Osteoblast (primary cell): ENCODE measurements at regions not wholly inside any gene's neighbourhood (a gene's known extent, or its start where the extent isn't known, plus 50 kb on each side); places are given as distances from the start of the nearest gene placed in this dataset.

Experiments used
- DNase-seq: peaks from one replicate; pipeline ENCODE4 v3.0.0; 2011; ENCODE audit warnings: low spot score, mixed read lengths; ENCODE audit not compliant: insufficient read length; ENCODE audit errors: missing footprints
- H2AFZ ChIP-seq: 2 replicates; pipeline ENCODE4 v1.6.0; 2011; ENCODE audit warnings: mild to moderate bottlenecking, low read length
- H3K27ac ChIP-seq: 2 replicates; pipeline ENCODE4 v1.5.1; 2011; ENCODE audit warnings: mild to moderate bottlenecking, low read depth, low read length, moderate library complexity
- H3K27me3 ChIP-seq: 2 replicates; pipeline ENCODE4 v1.6.0; 2012; ENCODE audit warnings: mild to moderate bottlenecking, control low read depth, inconsistent platforms, low read length, moderate library complexity; ENCODE audit not compliant: insufficient read depth
- H3K36me3 ChIP-seq: 2 replicates; pipeline ENCODE4 v1.5.1; 2011; ENCODE audit warnings: mild to moderate bottlenecking, low read length, control low read depth, moderate library complexity; ENCODE audit not compliant: insufficient read depth
- H3K4me1 ChIP-seq: 2 replicates; pipeline ENCODE4 v1.5.1; 2011; ENCODE audit warnings: mild to moderate bottlenecking, low read length, control low read depth, moderate library complexity; ENCODE audit not compliant: insufficient read depth
- H3K4me2 ChIP-seq: 2 replicates; pipeline ENCODE4 v1.6.0; 2011; ENCODE audit warnings: mild to moderate bottlenecking, low read length; ENCODE audit not compliant: insufficient read depth
- H3K4me3 ChIP-seq: fragments of 200-600 bp; sonication (generic); 3 replicates; pipeline ENCODE4 v1.5.1; 2012; ENCODE audit warnings: mild to moderate bottlenecking, low read length, inconsistent platforms; ENCODE audit not compliant: insufficient read depth
- H3K79me2 ChIP-seq: 2 replicates; pipeline ENCODE4 v1.6.0; 2012; ENCODE audit warnings: mild to moderate bottlenecking, low read length, control low read depth, inconsistent platforms; ENCODE audit not compliant: insufficient read depth
- H3K9me3 ChIP-seq: 2 replicates; pipeline ENCODE4 v1.5.1; 2011; ENCODE audit warnings: low read depth, low read length, control low read depth
- H4K20me1 ChIP-seq: 2 replicates; pipeline ENCODE4 v1.6.0; 2012; ENCODE audit warnings: mild to moderate bottlenecking, low read length, control low read depth; ENCODE audit not compliant: insufficient read depth
- TF ChIP-seq, protein P1 (sequence below): IDR thresholded peaks from 2 replicates; pipeline ENCODE4 v1.5.1; 2011; ENCODE audit warnings: mild to moderate bottlenecking, low read depth, low read length, moderate library complexity; ENCODE audit errors: extremely low read depth

DNA sequence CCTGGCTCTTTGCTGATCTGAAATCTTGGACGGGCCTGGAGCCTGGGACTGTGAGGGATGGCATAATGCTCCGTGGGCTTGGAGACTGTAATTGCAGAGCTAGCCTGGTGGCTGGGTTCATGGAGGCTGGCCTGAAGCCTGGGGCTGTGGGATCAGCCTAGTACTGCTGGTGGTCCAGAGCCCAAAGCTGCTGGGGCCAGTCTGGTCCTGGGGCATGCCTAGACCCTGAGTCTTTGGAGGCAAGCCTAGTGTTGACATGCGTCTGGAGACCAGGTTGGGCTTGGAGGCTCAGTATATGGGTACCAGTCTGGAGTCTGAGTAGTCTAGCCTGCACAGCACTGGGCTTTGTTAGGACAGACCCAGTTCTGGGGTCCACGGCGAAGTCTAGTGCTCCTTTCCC, 172.0 kb upstream of the ZC4H2 start:
- Histone ChIP-seq H4K20me1 (no peaks in the 10 kb centered on the region), H3K4me3 (no peak overlapping the region), H3K79me2 (no peaks in the 10 kb centered on the region), H3K4me1 (no peaks in the 10 kb centered on the region), H3K4me2 (no peak overlapping the region), H3K27ac (no peak overlapping the region), H2AFZ (no peak overlapping the region), H3K27me3 (no peaks in the 10 kb centered on the region), H3K9me3 (peaks cover 11% of the 10 kb centered on the region), H3K36me3 (no peaks in the 10 kb centered on the region)
- TF ChIP-seq, protein P1, sequence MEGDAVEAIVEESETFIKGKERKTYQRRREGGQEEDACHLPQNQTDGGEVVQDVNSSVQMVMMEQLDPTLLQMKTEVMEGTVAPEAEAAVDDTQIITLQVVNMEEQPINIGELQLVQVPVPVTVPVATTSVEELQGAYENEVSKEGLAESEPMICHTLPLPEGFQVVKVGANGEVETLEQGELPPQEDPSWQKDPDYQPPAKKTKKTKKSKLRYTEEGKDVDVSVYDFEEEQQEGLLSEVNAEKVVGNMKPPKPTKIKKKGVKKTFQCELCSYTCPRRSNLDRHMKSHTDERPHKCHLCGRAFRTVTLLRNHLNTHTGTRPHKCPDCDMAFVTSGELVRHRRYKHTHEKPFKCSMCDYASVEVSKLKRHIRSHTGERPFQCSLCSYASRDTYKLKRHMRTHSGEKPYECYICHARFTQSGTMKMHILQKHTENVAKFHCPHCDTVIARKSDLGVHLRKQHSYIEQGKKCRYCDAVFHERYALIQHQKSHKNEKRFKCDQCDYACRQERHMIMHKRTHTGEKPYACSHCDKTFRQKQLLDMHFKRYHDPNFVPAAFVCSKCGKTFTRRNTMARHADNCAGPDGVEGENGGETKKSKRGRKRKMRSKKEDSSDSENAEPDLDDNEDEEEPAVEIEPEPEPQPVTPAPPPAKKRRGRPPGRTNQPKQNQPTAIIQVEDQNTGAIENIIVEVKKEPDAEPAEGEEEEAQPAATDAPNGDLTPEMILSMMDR: no peak
- no peak for DNase-seq

DNA sequence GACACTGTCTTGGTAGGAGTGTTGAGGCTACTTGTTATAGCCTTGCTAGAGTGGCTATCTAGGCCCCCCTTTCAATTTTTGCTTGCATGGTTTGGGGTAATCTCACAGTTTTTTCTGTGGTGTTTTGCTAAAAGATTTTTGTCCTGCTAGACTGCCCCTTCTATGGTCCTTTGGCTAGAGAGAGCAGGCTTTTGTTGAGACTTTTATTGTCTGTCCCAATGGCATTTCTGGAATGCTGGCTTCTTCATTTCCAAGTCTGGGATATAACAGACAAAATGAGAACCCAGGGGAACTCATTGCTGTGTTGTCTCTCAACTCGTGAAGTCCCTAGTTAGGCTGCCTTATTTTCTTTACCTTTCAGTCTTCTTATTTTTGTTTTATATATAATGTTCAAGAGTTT, 160.2 kb upstream of the ZC4H2 start:
- Histone ChIP-seq H3K4me3 (no peak overlapping the region), H3K36me3 (no peaks in the 10 kb centered on the region), H2AFZ (no peak overlapping the region), H3K79me2 (no peaks in the 10 kb centered on the region), H3K4me2 (no peak overlapping the region), H3K9me3 (no peaks in the 10 kb centered on the region), H4K20me1 (no peaks in the 10 kb centered on the region), H3K27me3 (no peaks in the 10 kb centered on the region), H3K27ac (no peak overlapping the region), H3K4me1 (no peaks in the 10 kb centered on the region)
- TF ChIP-seq, protein P1: no peak
- DNase-seq: no peak

DNA sequence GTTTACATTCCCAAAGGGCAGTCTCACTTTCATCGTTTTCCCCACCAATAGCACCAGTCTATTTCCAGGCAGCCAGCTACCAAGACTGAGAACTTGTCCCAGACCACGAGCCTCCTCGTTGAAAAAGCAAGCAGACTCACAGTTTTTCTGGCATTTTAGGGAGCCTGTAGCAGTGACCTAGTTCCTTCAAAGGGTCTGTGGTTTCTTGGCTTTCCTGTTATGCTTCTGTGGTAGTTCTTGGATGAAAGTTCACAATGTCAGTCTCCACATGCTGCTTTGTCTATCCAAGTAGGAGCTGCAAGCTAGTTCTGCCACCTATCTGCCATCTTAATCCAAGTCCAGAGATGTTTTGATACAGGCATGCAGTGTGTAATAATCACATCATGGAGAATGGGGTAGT, 151.6 kb upstream of the ZC4H2 start:
- Histone ChIP-seq H3K27me3 (no peaks in the 10 kb centered on the region), H3K9me3 (no peaks in the 10 kb centered on the region), H3K79me2 (no peaks in the 10 kb centered on the region), H4K20me1 (no peaks in the 10 kb centered on the region), H3K27ac (no peak overlapping the region), H3K4me2 (no peak overlapping the region), H2AFZ (no peak overlapping the region), H3K36me3 (no peaks in the 10 kb centered on the region), H3K4me3 (no peak overlapping the region), H3K4me1 (no peaks in the 10 kb centered on the region)
- no peak for DNase-seq
- TF ChIP-seq, protein P1: no peak

DNA sequence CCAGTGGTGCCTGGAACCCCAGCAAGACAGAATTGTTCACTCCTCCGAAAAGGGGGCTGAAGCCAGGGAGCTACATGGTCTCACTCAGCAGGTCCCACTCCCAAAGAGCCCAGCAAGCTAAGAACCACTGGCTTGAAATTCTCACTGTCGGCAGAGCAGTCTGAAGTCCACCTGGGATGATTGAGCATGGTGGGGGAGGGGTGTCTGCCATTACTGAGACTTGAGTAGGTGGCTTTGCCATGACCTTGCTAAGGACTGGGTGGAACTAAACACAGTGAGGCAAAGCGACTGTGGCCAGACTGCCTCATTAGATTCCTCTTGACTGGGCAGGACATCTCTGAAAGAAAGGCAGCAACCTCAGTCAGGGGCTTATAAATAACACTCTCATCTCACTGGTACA, 122.6 kb upstream of the ZC4H2 start:
- Histone ChIP-seq H3K36me3 (no peaks in the 10 kb centered on the region), H3K27me3 (no peaks in the 10 kb centered on the region), H2AFZ (no peak overlapping the region), H3K4me3 (no peak overlapping the region), H3K79me2 (no peaks in the 10 kb centered on the region), H3K4me1 (no peaks in the 10 kb centered on the region), H4K20me1 (no peaks in the 10 kb centered on the region), H3K4me2 (no peak overlapping the region), H3K27ac (no peak overlapping the region), H3K9me3 (no peaks in the 10 kb centered on the region)
- TF ChIP-seq, protein P1: no peak
- no peak for DNase-seq
